Natural killer cell (primary cell): ENCODE measurements at regions not wholly inside any gene's neighbourhood (a gene's known extent, or its start where the extent isn't known, plus 50 kb on each side); places are given as distances from the start of the nearest gene placed in this dataset.

Experiments used
- ATAC-seq, 3 donors: fragments of 150-1000 bp in 2 of 3; fragments of 200-7000 bp in 1 of 3; cut with Tn5 transposase; 1 replicate in 1 of 3; 2 replicates in 2 of 3; pipeline ENCODE4 v1.10.0; 2021; ENCODE audit warnings: mild to moderate bottlenecking in 2 of 3, moderate library complexity in 2 of 3
- DNase-seq, 2 donors: peaks; one replicate each; pipeline versions ENCODE4 v3.0.0 to v3.0.0-alpha.2; 2013 to 2021; ENCODE audit warnings: mixed read lengths in 1 of 2
- H3K27ac ChIP-seq: one replicate; pipeline ENCODE4 v1.5.1; 2013; ENCODE audit warnings: mild to moderate bottlenecking, low read length
- H3K27me3 ChIP-seq: one replicate; pipeline ENCODE4 v1.6.1; 2013; ENCODE audit warnings: low read length; ENCODE audit not compliant: control insufficient read depth, insufficient read depth
- H3K36me3 ChIP-seq: one replicate; pipeline ENCODE4 v1.6.1; 2013; ENCODE audit warnings: low read length; ENCODE audit not compliant: control insufficient read depth, insufficient read depth
- H3K4me1 ChIP-seq: one replicate; pipeline ENCODE4 v1.6.1; 2013; ENCODE audit warnings: low read length; ENCODE audit not compliant: control insufficient read depth, insufficient read depth
- H3K4me3 ChIP-seq: one replicate; pipeline ENCODE4 v1.5.1; 2013; ENCODE audit warnings: low read length
- H3K9me3 ChIP-seq: one replicate; pipeline ENCODE4 v1.6.1; 2013; ENCODE audit warnings: low read length; ENCODE audit not compliant: control insufficient read depth, insufficient read depth
- H3K27ac Mint-ChIP-seq, 2 donors: one replicate each; pipeline ENCODE4 v1.8.0; 2022; ENCODE audit warnings: mild to moderate bottlenecking in 2 of 2, mixed read lengths in 2 of 2, moderate library complexity in 1 of 2
- H3K27me3 Mint-ChIP-seq, 2 donors: one replicate each; pipeline ENCODE4 v1.8.0; 2022; ENCODE audit warnings: low read depth in 2 of 2, mixed read lengths in 2 of 2
- H3K36me3 Mint-ChIP-seq: one replicate; pipeline ENCODE4 v1.8.0; 2022; ENCODE audit warnings: mixed read lengths
- H3K4me1 Mint-ChIP-seq, 2 donors: one replicate each; pipeline ENCODE4 v1.8.0; 2022; ENCODE audit warnings: mixed read lengths in 2 of 2
- H3K4me3 Mint-ChIP-seq: one replicate; pipeline ENCODE4 v1.8.0; 2022; ENCODE audit warnings: mild to moderate bottlenecking, moderate library complexity, mixed read lengths
- H3K9me3 Mint-ChIP-seq, 2 donors: one replicate each; pipeline ENCODE4 v1.8.0; 2022; ENCODE audit warnings: mixed read lengths in 2 of 2
- WGBS: methylation state at CpG from one replicate; pipeline ENCODE4 v1.1.7; 2013; ENCODE audit warnings: missing lambda C conversion rate; ENCODE audit not compliant: insufficient coverage; 5-methylcytosine and 5-hydroxymethylcytosine counted together
- intact Hi-C: fragments of 100-400 bp; cut with micrococcal nuclease; formaldehyde crosslinking; loops from one replicate; pipeline ENCODE4 v1.14.2; 2022
- TF ChIP-seq, protein P1 (sequence below): fragments of 200-600 bp; IDR thresholded peaks from one replicate; pipeline ENCODE4 v1.8.0; 2022; ENCODE audit warnings: antibody characterized with exemption

DNA sequence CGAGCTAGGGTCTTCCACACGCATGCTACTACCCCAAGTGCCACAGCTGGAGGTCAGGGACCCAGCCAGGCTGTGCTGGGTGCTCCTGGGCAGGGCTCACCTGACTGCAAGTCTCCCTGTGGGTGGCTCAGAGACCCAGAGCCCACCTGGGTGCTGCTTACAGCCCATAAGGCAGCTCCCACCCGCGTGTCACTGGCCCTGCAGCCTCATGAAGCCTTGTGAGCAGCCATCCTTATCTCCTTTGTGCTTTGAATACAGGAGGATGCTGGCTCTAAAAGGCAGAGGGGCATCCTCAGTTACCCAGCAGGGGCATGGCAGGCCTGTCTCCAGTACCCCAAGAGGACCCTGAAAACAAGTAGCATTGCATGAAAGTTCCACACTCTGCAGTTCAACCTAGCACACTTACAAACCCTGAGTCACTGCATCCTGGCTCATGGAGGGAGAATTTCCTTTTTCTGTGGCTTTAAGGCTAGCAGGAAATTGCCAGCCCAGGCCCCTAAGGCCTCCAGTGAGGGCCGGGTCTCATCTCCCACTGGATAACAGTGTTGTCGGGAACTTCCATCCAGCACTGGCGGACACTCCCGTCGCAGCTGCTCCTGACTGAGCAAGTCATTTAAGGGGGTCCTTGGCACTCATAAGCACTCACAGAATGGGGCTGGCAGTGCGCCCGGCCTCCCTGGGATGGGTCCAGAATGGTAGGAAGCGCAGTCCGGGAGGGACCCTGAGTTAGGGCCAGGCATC lies 137.1 kb downstream of the RPIA start:
- WGBS, result 84% methylated on average over 13 of the region's 13 CpGs
- H3K4me3 Mint-ChIP-seq, result no peak overlapping the region
- no peak for ATAC-seq
- H3K4me1 ChIP-seq, result peaks cover 3% of the 10 kb centered on the region
- H3K27me3 Mint-ChIP-seq, result peaks cover 0 to 3% of the 10 kb centered on the region in 2 donors
- no peaks in the 10 kb centered on the region for H3K9me3 Mint-ChIP-seq
- H3K4me1 Mint-ChIP-seq, result no peaks in the 10 kb centered on the region
- no peak overlapping the region for H3K27ac ChIP-seq
- DNase-seq, result no peak
- H3K36me3 ChIP-seq, result no peaks in the 10 kb centered on the region
- TF ChIP-seq, protein P1, sequence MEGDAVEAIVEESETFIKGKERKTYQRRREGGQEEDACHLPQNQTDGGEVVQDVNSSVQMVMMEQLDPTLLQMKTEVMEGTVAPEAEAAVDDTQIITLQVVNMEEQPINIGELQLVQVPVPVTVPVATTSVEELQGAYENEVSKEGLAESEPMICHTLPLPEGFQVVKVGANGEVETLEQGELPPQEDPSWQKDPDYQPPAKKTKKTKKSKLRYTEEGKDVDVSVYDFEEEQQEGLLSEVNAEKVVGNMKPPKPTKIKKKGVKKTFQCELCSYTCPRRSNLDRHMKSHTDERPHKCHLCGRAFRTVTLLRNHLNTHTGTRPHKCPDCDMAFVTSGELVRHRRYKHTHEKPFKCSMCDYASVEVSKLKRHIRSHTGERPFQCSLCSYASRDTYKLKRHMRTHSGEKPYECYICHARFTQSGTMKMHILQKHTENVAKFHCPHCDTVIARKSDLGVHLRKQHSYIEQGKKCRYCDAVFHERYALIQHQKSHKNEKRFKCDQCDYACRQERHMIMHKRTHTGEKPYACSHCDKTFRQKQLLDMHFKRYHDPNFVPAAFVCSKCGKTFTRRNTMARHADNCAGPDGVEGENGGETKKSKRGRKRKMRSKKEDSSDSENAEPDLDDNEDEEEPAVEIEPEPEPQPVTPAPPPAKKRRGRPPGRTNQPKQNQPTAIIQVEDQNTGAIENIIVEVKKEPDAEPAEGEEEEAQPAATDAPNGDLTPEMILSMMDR, result no peak
- H3K27ac Mint-ChIP-seq, result no peak overlapping the region
- no peak overlapping the region for H3K4me3 ChIP-seq
- no peaks in the 10 kb centered on the region for H3K36me3 Mint-ChIP-seq
- H3K9me3 ChIP-seq, result no peaks in the 10 kb centered on the region
- intact Hi-C loops, result no loop called here
- no peaks in the 10 kb centered on the region for H3K27me3 ChIP-seq

DNA sequence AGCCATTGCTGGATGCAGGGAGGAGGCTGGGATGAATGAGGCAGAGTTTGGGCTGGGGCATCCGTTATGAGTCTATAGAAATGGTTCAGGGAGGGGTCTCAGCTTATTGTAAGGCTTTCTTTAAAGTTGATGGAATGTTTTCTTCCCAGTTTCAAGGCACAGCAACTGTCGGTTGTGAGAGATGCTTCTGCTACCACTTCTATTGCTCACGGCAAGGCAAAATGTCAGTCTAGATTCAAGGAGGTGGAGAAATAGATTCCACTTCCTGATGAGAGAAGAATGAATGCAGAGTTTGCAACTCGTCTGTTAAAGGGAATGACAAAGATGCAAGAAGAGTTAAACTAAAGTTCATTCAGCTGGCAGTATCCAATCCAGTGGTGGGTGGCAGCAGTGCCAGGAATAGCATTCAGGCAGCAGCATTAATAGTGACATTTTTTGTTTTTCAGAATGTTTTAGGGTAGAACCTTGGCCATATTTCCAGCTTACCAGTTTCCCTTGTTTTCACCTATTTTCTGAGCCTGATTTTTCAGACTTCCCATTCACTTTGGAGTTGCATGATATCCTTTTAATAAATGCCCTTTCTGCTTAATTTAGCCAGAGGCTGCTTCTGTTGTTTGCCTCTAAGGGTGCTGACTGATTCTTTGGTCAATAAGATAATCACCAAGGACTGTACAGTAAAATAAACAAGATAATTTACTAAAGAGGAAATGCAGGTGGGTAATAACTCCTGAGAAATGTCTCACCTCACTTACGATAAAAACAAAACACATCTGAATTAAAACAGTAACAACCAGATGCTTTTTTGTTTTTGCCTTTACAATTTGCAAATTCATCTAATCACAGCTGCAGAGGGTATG lies 138.4 kb downstream of the RPIA start:
- H3K27me3 Mint-ChIP-seq, result peaks cover 0 to 3% of the 10 kb centered on the region in 2 donors
- peaks cover 3% of the 10 kb centered on the region for H3K4me1 ChIP-seq
- TF ChIP-seq, protein P1, result no peak
- no peaks in the 10 kb centered on the region for H3K36me3 Mint-ChIP-seq
- ATAC-seq, result no peak
- no peak overlapping the region for H3K27ac Mint-ChIP-seq
- H3K27ac ChIP-seq, result no peak overlapping the region
- H3K4me1 Mint-ChIP-seq, result no peaks in the 10 kb centered on the region
- no peaks in the 10 kb centered on the region for H3K36me3 ChIP-seq
- no peaks in the 10 kb centered on the region for H3K9me3 Mint-ChIP-seq
- DNase-seq, result no peak
- no peak overlapping the region for H3K4me3 Mint-ChIP-seq
- 82% methylated on average over 4 of the region's 5 CpGs for WGBS
- no peak overlapping the region for H3K4me3 ChIP-seq
- no peaks in the 10 kb centered on the region for H3K9me3 ChIP-seq
- intact Hi-C loops, result no loop called here
- H3K27me3 ChIP-seq, result no peaks in the 10 kb centered on the region

DNA sequence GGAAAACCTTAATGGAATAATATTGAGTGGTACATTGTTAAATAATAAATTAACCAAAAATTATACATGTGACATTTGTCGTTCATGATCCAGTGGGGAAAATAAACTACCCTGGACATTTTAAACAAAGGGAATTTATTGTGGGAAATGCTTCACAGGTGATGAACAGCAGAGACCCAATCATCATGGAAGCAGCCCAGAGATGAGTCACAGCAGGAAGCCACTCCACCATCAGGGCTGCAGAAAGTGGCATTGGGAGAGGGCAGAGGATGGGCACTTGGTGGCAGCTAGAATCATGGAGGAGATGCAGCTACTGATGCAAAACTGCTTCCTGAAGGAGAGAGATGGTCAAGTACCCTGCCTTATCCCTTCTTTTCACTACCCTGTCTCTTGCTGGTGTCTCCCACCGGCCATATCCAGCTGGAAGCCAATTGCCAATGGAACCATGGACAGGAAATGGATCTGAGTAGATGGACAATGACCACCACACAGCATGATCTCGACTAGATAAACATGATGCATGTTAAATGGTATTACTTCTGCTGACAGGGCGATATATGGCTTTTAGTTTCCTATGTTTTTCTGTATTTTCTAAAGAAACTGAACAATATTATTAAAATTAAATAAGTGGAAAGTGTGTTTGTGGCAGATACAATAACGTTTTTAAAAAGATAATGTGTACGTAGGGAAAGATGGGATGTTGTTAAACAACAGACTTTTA lies 139.8 kb downstream of the RPIA start:
- Mint-ChIP-seq H3K4me3 (no peak overlapping the region), H3K9me3 (no peaks in the 10 kb centered on the region), H3K27me3 (peaks cover 0 to 3% of the 10 kb centered on the region in 2 donors), H3K27ac (no peak overlapping the region), H3K4me1 (no peaks in the 10 kb centered on the region), H3K36me3 (no peaks in the 10 kb centered on the region)
- no peak overlapping the region for H3K4me3 ChIP-seq
- 41% methylated on average over 5 of the region's 6 CpGs for WGBS
- H3K4me1 ChIP-seq, result peaks cover 3% of the 10 kb centered on the region
- no peaks in the 10 kb centered on the region for H3K36me3 ChIP-seq
- intact Hi-C loops, result no loop called here
- no peaks in the 10 kb centered on the region for H3K9me3 ChIP-seq
- DNase-seq, result no peak
- no peak overlapping the region for H3K27ac ChIP-seq
- TF ChIP-seq, protein P1, result no peak
- no peak for ATAC-seq
- H3K27me3 ChIP-seq, result no peaks in the 10 kb centered on the region
